Kasumi-1 (cell line): ENCODE measurements at regions not wholly inside any gene's neighbourhood (a gene's known extent, or its start where the extent isn't known, plus 50 kb on each side); places are given as distances from the start of the nearest gene placed in this dataset.
"Not testable (repeated sequence)": the region's sequence is repeated elsewhere in the genome, so short reads cannot be mapped to it uniquely, and the experiment has no call there.

Experiments
- DNase-seq, 2 experiments: peaks; one replicate each; lab custom pipeline; 2025; lab: John Stamatoyannopoulos, UW

DNA sequence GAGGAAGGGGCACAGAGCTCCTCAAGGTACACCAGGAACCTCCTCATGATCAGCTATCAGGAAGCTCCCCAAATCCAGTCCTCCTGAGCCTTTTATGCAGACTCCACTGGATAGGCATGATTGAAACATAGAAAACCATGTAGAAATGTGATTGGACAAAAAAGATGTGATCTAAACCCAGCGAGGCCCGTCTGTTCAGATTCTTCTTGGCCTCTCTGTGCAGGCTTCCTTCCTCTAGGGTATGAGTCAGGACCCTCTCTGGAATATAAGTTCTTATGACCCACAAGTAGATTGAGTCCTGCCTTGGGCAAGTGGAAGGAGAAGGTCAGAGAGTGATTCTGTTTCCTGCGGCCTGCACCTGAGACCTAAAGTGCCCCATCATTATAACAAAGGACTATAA, 166.3 kb downstream of the PHLDA1 start:
- no peak for DNase-seq

- no peak for DNase-seq
Observed at GRCh38 chr12:75864161-75864560, 167.4 kb downstream of the PHLDA1 start.

GRCh38 chr12:75863533-75863932, 168.0 kb downstream of the PHLDA1 start:
- DNase-seq = no peak

DNA sequence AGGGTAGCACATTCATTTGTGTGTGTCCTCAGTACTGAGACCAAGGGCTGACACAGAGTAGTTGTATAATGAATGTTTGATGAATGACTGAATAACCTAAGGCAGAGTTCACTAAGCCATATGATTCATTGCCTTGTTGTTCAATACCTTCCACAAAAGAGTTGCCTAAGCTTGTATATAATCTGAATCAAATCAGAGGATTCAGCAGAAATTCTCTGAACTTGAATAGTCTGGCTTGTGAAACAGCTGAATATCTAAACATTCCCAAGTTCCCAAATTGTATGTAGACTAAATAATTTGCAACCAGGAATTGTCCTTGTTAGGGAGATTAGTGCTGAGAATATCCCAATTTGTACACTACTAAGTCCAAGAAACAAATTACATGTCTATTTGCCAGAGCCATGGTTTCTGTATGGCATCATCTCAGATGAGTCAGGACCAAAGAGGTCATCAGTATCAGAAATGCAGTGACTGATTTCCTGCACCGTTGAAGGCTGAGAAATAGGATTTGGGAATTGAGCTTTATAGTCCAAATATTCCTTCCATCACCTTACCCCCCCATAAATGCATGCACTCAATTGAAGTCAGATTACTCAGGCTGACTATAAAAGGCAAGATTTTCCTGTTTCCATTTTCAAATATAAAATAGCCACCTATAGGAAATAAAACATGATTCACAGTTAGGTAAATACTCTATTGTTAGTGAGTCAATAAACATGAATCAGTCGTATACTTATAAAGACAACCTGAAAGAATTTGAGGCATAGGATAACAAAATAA, 168.7 kb downstream of the PHLDA1 start:
- DNase-seq = no peak

- no peak for DNase-seq
Observed at GRCh38 chr12:75859868-75860267, 171.7 kb downstream of the PHLDA1 start.

DNA sequence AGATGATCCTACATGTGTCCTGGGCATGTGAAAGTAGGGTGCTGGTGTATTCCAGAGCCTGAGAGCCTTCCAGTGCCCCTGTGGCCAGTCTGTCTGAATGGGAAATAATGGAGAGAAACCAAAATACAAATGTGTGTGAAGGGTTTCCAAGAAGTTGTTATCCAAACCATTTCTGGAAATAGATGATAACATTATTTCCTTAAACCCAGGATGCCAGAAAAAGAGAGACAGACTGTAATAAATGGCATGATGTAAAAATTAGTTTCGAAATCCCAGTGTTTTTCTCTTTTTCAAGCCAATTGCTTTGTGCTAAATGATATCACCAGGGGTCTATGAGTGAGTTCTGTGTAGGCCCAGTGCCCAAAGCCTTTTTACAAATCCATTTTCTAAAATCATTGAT, 175.3 kb downstream of the PHLDA1 start:
- DNase-seq = no peak

GRCh38 chr12:75855360-75855759, 176.2 kb downstream of the PHLDA1 start:
- DNase-seq = no peak

- DNase-seq = peak in 1 of 2 experiments; percentile 22
Observed at GRCh38 chr12:75854681-75855309, 176.8 kb downstream of the PHLDA1 start.

- not testable (repeated sequence) for DNase-seq
Observed at GRCh38 chr12:75854137-75854536, 177.4 kb downstream of the PHLDA1 start.

DNA sequence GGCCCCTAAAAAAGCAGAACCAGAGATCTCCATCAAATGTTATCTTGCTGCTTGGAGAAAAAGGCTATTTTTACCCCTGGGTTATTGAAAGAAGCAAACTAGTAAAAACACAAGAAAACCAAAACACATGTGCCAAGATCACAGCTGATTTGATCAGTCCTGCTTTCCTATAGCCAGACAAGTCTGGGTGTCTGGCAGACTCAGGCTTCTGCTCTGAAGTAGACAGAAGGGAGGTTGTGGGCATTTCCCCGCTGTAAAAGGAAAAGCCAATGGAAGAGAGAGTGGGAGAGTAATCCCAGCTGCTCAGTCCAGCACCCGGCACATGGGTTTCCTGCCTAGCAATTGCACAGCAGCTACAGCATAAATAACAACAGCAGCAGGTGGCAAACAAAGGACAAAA, 177.9 kb downstream of the PHLDA1 start:
- peak; percentile 59 to 68 for DNase-seq

DNA sequence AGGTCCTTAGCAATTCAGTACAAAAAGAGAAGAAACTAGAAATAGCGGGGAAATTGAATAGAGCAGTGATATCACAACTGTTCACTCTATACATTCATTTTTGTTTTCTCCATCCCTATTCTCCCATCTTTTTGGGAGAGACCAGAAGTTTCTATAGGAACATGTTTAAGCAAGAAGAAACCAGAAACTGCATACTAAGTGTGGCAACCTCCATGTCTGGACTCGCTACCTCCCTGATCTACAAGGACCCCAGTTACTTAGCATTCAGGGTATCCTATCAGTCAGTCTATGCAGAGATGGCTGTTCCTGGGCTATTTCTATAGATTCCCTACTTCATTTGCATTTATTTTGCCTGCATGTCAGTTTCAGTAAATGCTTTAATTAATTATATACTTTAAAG, 178.6 kb downstream of the PHLDA1 start:
- no peak for DNase-seq

DNA sequence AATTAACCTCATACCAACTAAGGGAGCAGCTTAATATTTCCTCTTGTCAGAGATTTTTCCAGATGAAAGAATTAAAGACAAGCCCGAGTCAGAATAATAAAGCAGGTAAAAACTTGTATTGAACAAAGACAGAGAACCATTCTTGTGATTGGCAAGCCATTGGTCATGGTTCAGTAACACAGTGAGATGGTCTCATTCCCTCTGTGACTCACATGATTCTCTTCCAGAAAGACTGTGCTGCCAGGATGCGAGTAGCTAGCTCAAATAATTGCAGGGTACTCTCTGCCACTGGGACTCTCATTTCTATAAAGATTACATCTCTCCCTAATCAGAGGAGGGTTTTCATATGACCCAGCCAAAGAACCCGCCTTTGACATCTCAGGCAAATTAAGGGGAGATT, 179.4 kb downstream of the PHLDA1 start:
- no peak for DNase-seq

- no peak for DNase-seq
Observed at GRCh38 chr12:75850721-75851462, 180.7 kb downstream of the PHLDA1 start.

DNA sequence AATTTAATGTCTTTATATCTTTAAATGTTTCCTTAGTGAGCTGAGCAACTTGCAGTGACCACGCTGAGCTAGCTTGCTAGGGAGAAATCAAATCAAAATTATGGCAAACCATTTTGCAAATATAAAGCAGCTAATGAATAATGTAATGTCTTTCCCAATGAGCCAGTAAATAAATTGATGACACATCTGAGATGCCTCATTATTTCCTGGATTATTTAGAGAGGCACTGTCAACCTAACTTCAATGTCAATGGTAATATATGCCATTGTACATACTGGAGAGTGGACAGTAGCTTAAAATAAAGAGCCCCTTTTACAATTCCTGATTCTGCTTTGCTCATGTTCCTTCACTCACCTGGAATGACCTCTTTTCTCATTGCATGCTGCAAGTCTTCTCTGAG, 182.6 kb downstream of the PHLDA1 start:
- DNase-seq = no peak

GRCh38 chr12:75848431-75848925, 183.1 kb downstream of the PHLDA1 start:
- DNase-seq = no peak

GRCh38 chr12:75846102-75846501, 185.5 kb downstream of the PHLDA1 start:
- no peak for DNase-seq

DNA sequence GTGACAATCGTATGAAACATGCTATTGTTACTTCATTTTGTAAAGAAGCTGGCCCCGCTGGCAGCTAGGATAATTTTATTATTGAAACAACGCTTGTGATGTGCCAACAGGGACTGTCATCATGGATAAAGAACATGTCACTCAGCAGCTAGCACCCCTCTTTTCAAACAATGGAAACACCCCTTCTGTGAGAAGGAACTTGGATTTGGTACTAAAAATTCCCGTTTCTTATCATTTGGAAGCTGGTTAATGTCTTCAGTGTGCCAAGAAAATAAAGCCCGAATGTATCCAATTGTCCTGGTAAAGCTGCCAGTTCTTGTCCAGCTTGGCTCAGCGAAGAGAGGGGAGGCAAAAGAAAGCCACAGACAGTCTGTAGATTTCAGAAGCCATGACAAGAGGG, 186.6 kb downstream of the PHLDA1 start:
- no peak for DNase-seq

GRCh38 chr12:75844049-75844770, 187.4 kb downstream of the PHLDA1 start:
- DNase-seq = no peak

DNA sequence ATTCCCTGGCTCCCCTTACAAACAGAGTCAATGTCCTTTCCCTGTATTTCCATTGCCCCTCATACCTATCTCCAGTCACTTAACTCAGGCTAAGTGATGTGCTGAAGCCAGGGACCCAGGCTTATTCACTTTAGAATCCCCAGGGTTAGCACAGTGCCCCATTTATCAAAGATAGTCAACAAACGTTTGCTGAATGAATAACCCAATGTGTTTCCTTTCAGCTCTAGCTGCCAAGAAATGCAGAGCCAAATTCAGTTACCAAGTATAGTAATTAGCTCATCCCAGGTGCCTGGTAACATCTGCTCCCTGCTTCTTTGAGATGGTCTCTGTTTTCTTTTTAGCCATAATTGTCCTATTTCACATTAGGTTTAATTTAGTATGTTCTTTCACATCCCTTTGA, 189.5 kb downstream of the PHLDA1 start:
- DNase-seq = no peak

DNA sequence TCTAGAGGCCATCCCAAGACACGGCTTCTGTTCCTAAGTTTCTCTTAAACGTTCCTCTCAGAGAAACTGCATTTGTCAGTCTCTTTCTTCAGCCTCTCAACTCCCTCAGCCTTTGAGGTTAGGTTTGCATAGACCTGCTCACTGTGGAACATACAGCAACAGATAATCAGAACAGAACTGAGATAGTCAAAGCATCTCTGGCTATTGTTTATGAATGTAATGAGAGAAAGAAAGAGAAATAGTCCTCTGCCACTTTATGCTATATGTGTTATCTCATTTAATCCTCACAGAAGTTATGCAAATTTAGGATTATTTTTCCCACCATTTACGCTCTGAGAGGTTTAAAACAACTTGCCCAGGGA, 190.6 kb downstream of the PHLDA1 start:
- DNase-seq = no peak

DNA sequence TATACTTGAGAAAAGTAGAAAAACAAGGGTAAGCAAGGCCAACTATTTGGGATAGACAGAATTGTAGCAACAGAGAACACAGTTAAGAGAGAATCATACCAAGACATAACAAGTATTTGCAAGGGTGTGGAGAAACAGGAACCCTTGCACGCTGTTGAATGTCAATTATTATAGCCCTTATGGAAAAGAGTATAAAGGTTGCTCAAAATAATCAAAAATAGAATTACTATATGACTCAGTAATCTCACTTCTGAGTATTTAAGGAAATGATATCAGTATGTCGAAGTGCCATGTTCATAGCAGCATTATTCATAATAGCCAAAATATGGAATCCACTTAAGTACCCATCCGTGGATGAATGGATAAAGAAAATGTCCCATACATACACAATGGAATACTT, 193.3 kb downstream of the PHLDA1 start:
- no peak for DNase-seq

- DNase-seq = no peak
Observed at GRCh38 chr12:75837700-75838099, 193.9 kb downstream of the PHLDA1 start.
